ACHN (cell line): ENCODE measurements at regions not wholly inside any gene's neighbourhood (a gene's known extent, or its start where the extent isn't known, plus 50 kb on each side); places are given as distances from the start of the nearest gene placed in this dataset.
"Not testable (repeated sequence)": the region's sequence is repeated elsewhere in the genome, so short reads cannot be mapped to it uniquely, and the experiment has no call there.

Experiments used
- DNase-seq: peaks from one replicate; pipeline ENCODE4 v3.0.0-alpha.2; 2015
- in situ Hi-C: cut with HindIII; loops from 2 replicates; pipeline ENCODE4 v1.10.0; 2017; ENCODE audit warnings: low sequenced_read_pairs, low pct_ligation_motif_present, low pct_unique_long_range_greater_than_20kb

- in situ Hi-C loops = no loop called here
- peak; percentile 14 for DNase-seq
Observed at GRCh38 chr9:109640580-109641371, 139.2 kb upstream of the PALM2AKAP2 start.

GRCh38 chr9:109641372-109641659 is 138.7 kb upstream of the PALM2AKAP2 start:
- in situ Hi-C loops = no loop called here
- DNase-seq = no peak

- in situ Hi-C loops = no loop called here
- DNase-seq = no peak
Observed at GRCh38 chr9:109652112-109652511, 127.9 kb upstream of the PALM2AKAP2 start.

GRCh38 chr9:109652971-109653370 is 127.0 kb upstream of the PALM2AKAP2 start:
- DNase-seq = peak; percentile 52
- in situ Hi-C loops = no loop called here

- no peak for DNase-seq
Observed at GRCh38 chr9:109653470-109653869, 126.5 kb upstream of the PALM2AKAP2 start.

GRCh38 chr9:109663978-109664377 is 116.0 kb upstream of the PALM2AKAP2 start:
- in situ Hi-C loops, DNase-seq: not testable (repeated sequence)

More at GRCh38 chr9:109653470-109653869, 126.5 kb upstream of the PALM2AKAP2 start:
- in situ Hi-C loops = no loop called here

- DNase-seq, in situ Hi-C loops: not testable (repeated sequence)
Observed at GRCh38 chr9:109665736-109666135, 114.3 kb upstream of the PALM2AKAP2 start.

- no peak for DNase-seq
- in situ Hi-C loops = no loop called here
Observed at GRCh38 chr9:109681301-109681700, 98.7 kb upstream of the PALM2AKAP2 start.

- in situ Hi-C loops = no loop called here
- no peak for DNase-seq
Observed at GRCh38 chr9:109682227-109682626, 97.8 kb upstream of the PALM2AKAP2 start.

- no peak for DNase-seq
Observed at GRCh38 chr9:109683521-109683920, 96.5 kb upstream of the PALM2AKAP2 start.

GRCh38 chr9:109689701-109690100 is 90.3 kb upstream of the PALM2AKAP2 start:
- in situ Hi-C loops = no loop called here
- no peak for DNase-seq

More at GRCh38 chr9:109683521-109683920, 96.5 kb upstream of the PALM2AKAP2 start:
- in situ Hi-C loops = no loop called here

GRCh38 chr9:109699019-109699418 is 81.0 kb upstream of the PALM2AKAP2 start:
- in situ Hi-C loops = no loop called here
- DNase-seq = no peak

- DNase-seq = no peak
- in situ Hi-C loops = no loop called here
Observed at GRCh38 chr9:109704546-109704945, 75.5 kb upstream of the PALM2AKAP2 start.

- peak; percentile 10 for DNase-seq
- in situ Hi-C loops = no loop called here
Observed at GRCh38 chr9:109705515-109705914, 74.5 kb upstream of the PALM2AKAP2 start.

- DNase-seq = no peak
Observed at GRCh38 chr9:109707355-109707754, 72.6 kb upstream of the PALM2AKAP2 start.

GRCh38 chr9:109708451-109708945 is 71.5 kb upstream of the PALM2AKAP2 start:
- DNase-seq = no peak
- in situ Hi-C loops = no loop called here

More at GRCh38 chr9:109707355-109707754, 72.6 kb upstream of the PALM2AKAP2 start:
- in situ Hi-C loops = no loop called here

- in situ Hi-C loops = no loop called here
- no peak for DNase-seq
Observed at GRCh38 chr9:109709866-109710265, 70.1 kb upstream of the PALM2AKAP2 start.

GRCh38 chr9:109710830-109711229 is 69.2 kb upstream of the PALM2AKAP2 start:
- in situ Hi-C loops = no loop called here
- no peak for DNase-seq

GRCh38 chr9:109715344-109715743 is 64.7 kb upstream of the PALM2AKAP2 start:
- in situ Hi-C loops = no loop called here
- DNase-seq = no peak

- in situ Hi-C loops = no loop called here
- DNase-seq = no peak
Observed at GRCh38 chr9:109716631-109717030, 63.4 kb upstream of the PALM2AKAP2 start.
